ENCODE measurements at regions not wholly inside any gene's neighbourhood (a gene's known extent, or its start where the extent isn't known, plus 50 kb on each side); places are given as distances from the start of the nearest gene placed in this dataset.

DNA sequence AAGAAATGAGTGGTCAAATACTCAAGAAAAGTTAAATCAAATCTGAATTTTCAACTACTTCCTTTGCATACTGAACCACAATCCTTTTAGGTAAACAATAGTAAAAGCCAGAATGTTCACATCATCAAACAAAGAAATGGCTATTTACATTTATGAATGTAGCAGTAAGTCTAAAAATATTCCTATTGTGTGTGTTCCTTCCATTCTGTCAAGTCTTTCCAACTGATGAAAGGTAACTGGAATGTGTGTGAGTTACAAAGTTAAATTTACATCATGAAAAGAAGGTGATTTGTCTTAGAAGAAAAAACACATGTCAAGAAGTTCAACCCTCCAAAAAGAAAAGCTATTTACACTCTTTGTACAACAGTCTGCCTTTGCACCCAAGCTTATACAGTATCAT is 203.1 kb downstream of the SIPA1L2 start:
- no peak for FAIRE-seq
- Histone ChIP-seq H3K27ac (ENCODE audit: insufficient read depth, low read depth, low read length) (no peak overlapping the region), H3K36me3 (ENCODE audit: control insufficient read depth in 2 of 2, extremely low read depth in 1 of 2, insufficient read depth in 2 of 2, low read length in 2 of 2) (no peaks in the 10 kb centered on the region), H3K27me3 (ENCODE audit: control insufficient read depth in 2 of 2, insufficient read depth in 2 of 2, low read length in 2 of 2) (no peaks in the 10 kb centered on the region), H3K9ac (replicated peaks; ENCODE audit: extremely low read depth, insufficient read depth, low read length) (no peak overlapping the region), H3K9me3 (replicated peaks; ENCODE audit: control insufficient read depth, insufficient read depth, low read length) (no peaks in the 10 kb centered on the region), H4K20me1 (replicated peaks; ENCODE audit: control insufficient read depth, extremely low read depth, insufficient read depth, low read length) (no peaks in the 10 kb centered on the region), H3K4me2 (ENCODE audit: insufficient read depth, low read length) (no peak overlapping the region), H3K79me2 (ENCODE audit: control insufficient read depth, insufficient read depth, low read length) (no peaks in the 10 kb centered on the region), H3K9me1 (replicated peaks; ENCODE audit: control insufficient read depth, extremely low read depth, insufficient read depth, low read length) (no peaks in the 10 kb centered on the region), H2AFZ (ENCODE audit: low read depth, low read length) (no peak overlapping the region), H3K4me1 (ENCODE audit: control insufficient read depth, extremely low read depth, insufficient read depth, low read length) (no peaks in the 10 kb centered on the region), H3K4me3 (replicated peaks in 1 of 3; ENCODE audit: insufficient read depth in 1 of 3, low read depth in 1 of 3, low read length in 3 of 3) (no peak overlapping the region)
- dilution Hi-C loops (cut with MboI; ENCODE audit: extremely low pct_ligation_motif_present, low sequenced_read_pairs) (no loop called here), intact Hi-C loops (cut with micrococcal nuclease) (loop anchor here (10.0 kb wide), 1 partner anchor 198 kb away; no protein-coding TSS in a partner anchor)
- POLR2A ChIA-PET: no interaction called here
- peak; percentile 15 for DNase-seq (ENCODE audit: low read depth, low spot score)
- no TSS peak for BruUV-seq (replicated peaks)
- CTCF ChIA-PET: no interaction called here
- TF ChIP-seq POLR2A (IDR thresholded peaks at IDR 0.05; ENCODE audit: low read depth, low read length): no peak
- no peak for TF ChIP-seq EZH2 (IDR thresholded peaks at IDR 0.05; ENCODE audit: borderline replicate concordance, low read depth, low read length, severe bottlenecking)
- no peak for TF ChIP-seq GATA2 (IDR thresholded peaks at IDR 0.05; ENCODE audit: insufficient read depth, insufficient read length, low read depth, low read length)
- no peak for TF ChIP-seq POLR2AphosphoS5 (IDR thresholded peaks at IDR 0.05; ENCODE audit: insufficient read depth, low read depth, low read length)
- TF ChIP-seq JUN (IDR thresholded peaks at IDR 0.05; ENCODE audit: borderline replicate concordance, insufficient read depth, insufficient read length, low read depth): no peak
- no peak for TF ChIP-seq CTCF (IDR thresholded peaks at IDR 0.05; ENCODE audit: extremely low read depth in 1 of 2, insufficient read depth in 1 of 2, low read depth in 1 of 2, low read length in 2 of 2)
- TF ChIP-seq, protein P1, sequence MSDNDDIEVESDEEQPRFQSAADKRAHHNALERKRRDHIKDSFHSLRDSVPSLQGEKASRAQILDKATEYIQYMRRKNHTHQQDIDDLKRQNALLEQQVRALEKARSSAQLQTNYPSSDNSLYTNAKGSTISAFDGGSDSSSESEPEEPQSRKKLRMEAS (IDR thresholded peaks at IDR 0.05; ENCODE audit: insufficient read depth, insufficient read length): no peak
- TF ChIP-seq MYC (IDR thresholded peaks at IDR 0.05; ENCODE audit: low read depth, low read length): no peak
- no peak for TF ChIP-seq FOS (IDR thresholded peaks at IDR 0.05; ENCODE audit: borderline replicate concordance, insufficient read depth, low read length)

Data from endothelial cell of umbilical vein (primary cell).